ENCODE measurements at regions not wholly inside any gene's neighbourhood (a gene's known extent, or its start where the extent isn't known, plus 50 kb on each side); places are given as distances from the start of the nearest gene placed in this dataset.

- DNase-seq (ENCODE audit: low spot score): no peak
Observed at GRCh38 chr5:3825531-3826451, 230.2 kb downstream of the IRX1 start.

DNA sequence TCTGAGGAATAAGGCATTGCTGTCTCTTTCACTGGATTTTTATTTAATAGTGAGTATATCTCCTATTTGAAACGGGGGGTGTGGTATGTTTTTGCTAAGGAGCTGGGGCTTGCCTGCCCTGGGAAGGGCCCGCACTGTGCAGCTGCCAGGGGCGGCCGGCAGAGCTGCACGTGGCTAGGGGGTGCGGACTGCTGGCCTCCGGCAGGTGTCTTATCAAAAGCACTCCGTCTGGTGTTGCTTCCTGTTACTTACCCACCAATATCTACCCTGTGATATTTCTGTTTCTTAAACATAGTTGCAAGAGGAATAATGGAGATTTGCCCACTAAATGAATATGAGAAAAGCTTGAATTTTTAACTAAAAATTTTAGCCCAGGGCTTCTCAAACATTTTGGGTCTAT, 232.0 kb downstream of the IRX1 start:
- no peak for DNase-seq (ENCODE audit: low spot score)

- no peak for DNase-seq (ENCODE audit: low spot score)
Observed at GRCh38 chr5:3828761-3829160, 233.1 kb downstream of the IRX1 start.

- DNase-seq (ENCODE audit: low spot score): no peak
Observed at GRCh38 chr5:3833566-3833965, 237.9 kb downstream of the IRX1 start.

DNA sequence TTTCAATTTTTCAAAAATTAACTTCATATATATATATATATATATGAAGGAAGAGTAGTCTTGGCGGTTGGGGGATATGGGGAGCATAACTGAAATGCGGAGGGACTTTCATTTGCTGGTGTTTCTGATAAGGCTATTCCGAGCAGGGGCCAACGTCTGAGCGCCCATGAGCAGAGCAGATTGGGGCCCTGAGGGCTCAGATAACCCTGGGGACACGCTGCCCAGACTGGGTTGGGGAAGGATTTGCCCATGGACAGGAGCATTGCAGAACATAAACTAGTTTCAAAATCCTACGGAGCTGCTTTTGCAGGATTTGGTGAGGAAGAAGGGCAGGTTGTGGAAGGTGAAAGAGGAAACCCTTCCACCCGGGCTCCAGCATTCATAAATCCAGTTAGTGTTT, 240.2 kb downstream of the IRX1 start:
- DNase-seq (ENCODE audit: low spot score): no peak

DNA sequence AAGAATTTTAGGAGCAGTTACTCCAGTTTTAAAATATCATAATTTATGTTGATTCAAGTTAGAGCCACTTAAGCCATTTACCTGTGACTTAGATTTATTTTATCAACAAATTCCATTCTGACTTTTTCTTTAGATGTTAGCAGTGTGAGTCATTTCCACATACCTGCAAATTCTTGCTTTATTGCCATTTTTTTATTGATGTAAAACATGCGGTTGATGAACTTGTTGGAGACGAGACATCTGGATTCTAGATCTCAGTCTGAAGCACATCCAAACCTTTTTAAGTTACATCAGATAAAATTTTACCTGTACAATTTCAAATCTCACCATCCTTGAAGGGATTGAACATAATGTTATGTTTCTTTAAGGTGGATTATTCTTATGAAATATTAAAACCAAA, 240.9 kb downstream of the IRX1 start:
- no peak for DNase-seq (ENCODE audit: low spot score)

DNA sequence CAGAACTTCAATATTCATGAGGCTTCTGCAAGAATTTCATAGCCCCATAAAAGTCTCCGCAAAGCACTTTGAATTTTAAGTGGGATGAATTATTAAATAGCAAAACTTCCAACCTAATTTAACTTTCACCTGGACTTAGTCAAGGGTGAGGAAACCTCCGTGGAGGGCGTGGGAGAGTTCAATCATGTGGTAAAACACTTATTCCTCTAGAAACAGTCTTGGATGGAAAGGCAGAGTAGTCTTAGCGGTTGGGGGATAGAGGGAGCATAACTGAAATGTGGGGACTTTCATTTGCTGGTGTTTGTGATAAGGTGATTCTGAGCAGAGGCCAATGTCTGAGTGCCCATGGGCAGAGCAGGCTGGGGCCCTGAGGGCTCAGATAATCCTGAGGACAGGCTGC, 241.9 kb downstream of the IRX1 start:
- DNase-seq (ENCODE audit: low spot score): no peak

- DNase-seq (ENCODE audit: low spot score): no peak
Observed at GRCh38 chr5:3839151-3839550, 243.5 kb downstream of the IRX1 start.

DNA sequence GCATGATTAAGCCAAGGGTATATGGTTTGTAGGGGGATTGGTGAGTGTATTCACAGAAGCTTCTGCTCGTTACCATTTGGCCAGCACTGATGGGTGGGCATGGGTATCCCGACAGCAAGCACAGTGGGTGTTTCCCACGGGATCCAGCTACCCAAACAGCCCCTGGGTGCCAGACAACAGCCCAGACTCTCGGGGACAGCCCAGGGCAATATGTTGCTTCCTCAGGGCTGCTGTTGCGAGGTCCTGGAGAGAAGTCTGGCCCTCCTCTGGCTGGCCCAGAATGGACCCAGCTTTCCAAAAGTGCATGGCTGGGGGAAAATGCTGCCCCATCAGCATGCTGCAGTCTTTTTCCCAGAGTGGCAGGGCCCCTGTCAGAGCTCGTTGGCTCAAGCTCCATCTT, 247.0 kb downstream of the IRX1 start:
- no peak for DNase-seq (ENCODE audit: low spot score)

DNA sequence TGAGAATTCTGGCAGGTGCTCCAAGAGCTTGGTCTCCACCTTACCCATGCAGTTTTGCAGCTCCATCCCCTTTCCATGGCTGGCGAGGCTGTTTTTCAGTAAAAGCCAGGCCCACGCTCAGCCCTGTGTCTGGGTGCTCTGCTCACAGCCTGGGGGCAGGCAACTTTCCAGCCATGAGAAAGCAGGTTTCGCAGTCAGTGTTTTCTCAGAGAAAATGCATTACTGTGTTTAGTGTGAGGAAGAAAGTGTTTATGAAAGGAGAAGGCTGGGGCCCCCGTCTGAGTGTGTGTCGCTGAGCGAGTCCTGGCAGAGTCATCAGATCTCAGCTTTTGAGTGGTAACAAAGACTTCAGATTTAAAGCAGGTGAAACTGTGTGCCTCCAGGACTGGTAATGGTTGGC, 248.1 kb downstream of the IRX1 start:
- no peak for DNase-seq (ENCODE audit: low spot score)

DNA sequence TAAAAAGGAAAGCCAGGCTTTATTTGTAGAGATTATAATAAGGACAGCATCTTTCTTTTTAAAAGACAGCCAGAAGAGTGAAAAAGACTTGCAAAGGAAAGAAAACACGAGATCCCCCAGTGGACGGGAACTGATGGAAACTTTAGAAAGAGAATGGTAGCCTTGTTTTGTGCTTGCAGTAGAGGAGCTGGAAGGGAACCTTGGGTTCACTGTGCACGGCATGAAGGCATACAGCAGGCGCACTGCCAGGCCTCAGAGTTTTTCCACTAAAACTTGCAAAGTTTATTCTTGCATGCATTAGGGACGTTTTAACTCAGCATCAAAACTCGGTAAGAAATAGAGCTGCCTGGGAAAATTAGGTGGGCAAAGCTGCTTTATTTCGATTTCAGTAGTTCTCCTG, 248.6 kb downstream of the IRX1 start:
- no peak for DNase-seq (ENCODE audit: low spot score)

DNA sequence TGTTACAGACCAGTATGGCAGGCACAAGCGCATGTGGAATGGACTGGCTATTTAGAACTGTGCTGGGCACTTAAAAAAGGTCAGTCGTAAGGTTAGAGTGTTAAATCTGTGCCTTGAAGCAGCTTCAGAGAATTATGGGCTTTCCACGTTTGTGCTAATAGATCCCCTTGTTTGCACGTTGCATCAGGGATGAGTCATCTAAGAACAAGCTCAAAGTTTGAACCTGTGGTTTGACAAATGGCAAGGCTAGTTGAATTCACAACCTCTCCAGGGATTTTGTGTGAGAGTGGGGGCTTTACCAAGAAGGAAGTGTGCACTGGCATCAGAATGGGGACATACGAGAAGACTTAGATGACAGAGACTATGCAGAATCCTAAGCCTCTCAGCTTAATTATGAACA, 249.6 kb downstream of the IRX1 start:
- DNase-seq (ENCODE audit: low spot score): no peak

- no peak for DNase-seq (ENCODE audit: low spot score)
Observed at GRCh38 chr5:3852161-3852916, 256.7 kb downstream of the IRX1 start.

- no peak for DNase-seq (ENCODE audit: low spot score)
Observed at GRCh38 chr5:3853362-3853761, 257.7 kb downstream of the IRX1 start.

GRCh38 chr5:3854188-3854821, 258.7 kb downstream of the IRX1 start:
- no peak for DNase-seq (ENCODE audit: low spot score)

DNA sequence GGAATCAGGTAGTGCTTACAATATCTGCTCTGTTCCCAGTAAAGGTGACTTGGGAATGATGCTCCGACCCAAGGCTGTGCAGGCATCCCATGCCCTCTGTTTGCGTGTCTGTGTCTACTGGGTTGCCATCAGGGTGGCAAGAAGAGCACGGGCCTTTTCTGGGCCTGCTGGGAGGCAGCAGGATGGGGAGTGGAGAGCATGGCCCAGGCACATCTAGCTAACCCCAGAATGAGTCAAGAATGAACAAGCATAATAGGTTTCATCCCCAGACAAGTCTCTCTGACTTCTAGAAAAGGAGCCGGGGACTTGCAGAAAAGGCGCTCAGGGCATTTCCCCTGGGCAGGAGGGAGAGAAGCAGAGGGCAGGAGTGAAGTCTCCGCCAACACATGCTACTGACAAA, 260.4 kb downstream of the IRX1 start:
- no peak for DNase-seq (ENCODE audit: low spot score)

- DNase-seq (ENCODE audit: low spot score): no peak
Observed at GRCh38 chr5:3858524-3858923, 262.9 kb downstream of the IRX1 start.

DNA sequence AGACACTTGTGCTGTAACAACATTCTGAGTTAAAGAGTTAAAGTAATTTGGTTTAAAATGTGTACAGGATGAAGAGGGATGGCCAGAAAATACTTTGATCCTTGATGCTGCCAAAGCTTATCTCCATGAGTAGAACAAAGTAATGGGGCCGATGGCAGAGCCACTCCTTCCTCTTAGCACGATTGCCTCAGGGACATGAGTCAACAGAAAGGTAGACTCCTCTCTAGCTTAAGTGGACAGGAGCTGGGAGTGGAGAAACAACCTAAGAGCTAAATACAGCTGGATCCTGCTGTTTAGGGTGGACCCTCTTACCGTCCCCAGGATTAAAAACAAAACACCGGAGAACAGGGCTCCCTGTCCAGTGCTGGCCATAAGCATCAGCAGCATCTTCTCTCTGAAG, 267.3 kb downstream of the IRX1 start:
- no peak for DNase-seq (ENCODE audit: low spot score)

GRCh38 chr5:3875144-3875543, 279.5 kb downstream of the IRX1 start:
- no peak for DNase-seq (ENCODE audit: low spot score)

DNA sequence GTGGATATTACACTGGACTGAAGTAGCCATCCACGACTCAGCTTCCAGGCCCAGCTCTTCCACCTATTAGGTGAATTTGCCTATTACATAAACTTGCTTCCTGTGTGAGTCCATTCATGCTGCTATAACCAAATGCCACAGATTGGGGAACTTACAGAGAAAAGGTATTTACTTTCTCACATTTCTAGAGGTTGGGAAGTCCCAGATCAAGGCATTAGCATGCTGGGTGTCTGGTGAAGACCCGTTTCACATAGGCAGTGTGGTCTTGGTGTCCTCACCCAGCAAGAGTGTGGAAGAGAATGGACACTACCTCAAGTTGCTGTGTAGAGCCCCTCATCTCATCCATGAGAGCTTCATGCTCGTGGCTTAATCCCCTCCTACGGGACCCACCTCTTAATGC, 282.6 kb downstream of the IRX1 start:
- DNase-seq (ENCODE audit: low spot score): no peak

- DNase-seq (ENCODE audit: low spot score): no peak
Observed at GRCh38 chr5:3883040-3883439, 287.4 kb downstream of the IRX1 start.

GRCh38 chr5:3886524-3887451, 291.2 kb downstream of the IRX1 start:
- no peak for DNase-seq (ENCODE audit: low spot score)
